Fibroblast of mammary gland (primary cell): ENCODE measurements at regions not wholly inside any gene's neighbourhood (a gene's known extent, or its start where the extent isn't known, plus 50 kb on each side); places are given as distances from the start of the nearest gene placed in this dataset.

Experiments
- DNase-seq: peaks from one replicate; pipeline ENCODE4 v3.0.0-alpha.2; 2010; ENCODE audit warnings: low read depth
- H3K4me3 ChIP-seq: 2 replicates; pipeline ENCODE4 v1.5.1; 2011; ENCODE audit warnings: low read depth, mild to moderate bottlenecking, low read length, moderate library complexity; ENCODE audit not compliant: control insufficient read depth
- CTCF ChIP-seq: conservative IDR thresholded peaks from 2 replicates; pipeline ENCODE4 v1.5.1; 2011; ENCODE audit warnings: low read depth, low read length, inconsistent platforms; ENCODE audit not compliant: control insufficient read depth, insufficient read depth

- no peak for TF ChIP-seq CTCF
- DNase-seq = no peak
- no peak overlapping the region for H3K4me3 ChIP-seq
Measured at GRCh38 chr7:69504733-69505420, 93.4 kb upstream of the AUTS2 start.

GRCh38 chr7:69508736-69509135 is 89.5 kb upstream of the AUTS2 start:
- TF ChIP-seq CTCF = no peak
- DNase-seq = no peak

GRCh38 chr7:69510114-69510513 is 88.2 kb upstream of the AUTS2 start:
- no peak overlapping the region for H3K4me3 ChIP-seq
- no peak for TF ChIP-seq CTCF
- no peak for DNase-seq

More at GRCh38 chr7:69508736-69509135, 89.5 kb upstream of the AUTS2 start:
- H3K4me3 ChIP-seq = no peak overlapping the region

- no peak for DNase-seq
- no peak overlapping the region for H3K4me3 ChIP-seq
- TF ChIP-seq CTCF = no peak
Measured at GRCh38 chr7:69515495-69516212, 82.6 kb upstream of the AUTS2 start.

GRCh38 chr7:69516238-69516820 is 81.9 kb upstream of the AUTS2 start:
- DNase-seq = no peak
- no peak overlapping the region for H3K4me3 ChIP-seq
- no peak for TF ChIP-seq CTCF

GRCh38 chr7:69517985-69518704 is 80.1 kb upstream of the AUTS2 start:
- H3K4me3 ChIP-seq = no peak overlapping the region
- DNase-seq = peak; percentile 13

More at GRCh38 chr7:69517985-69518704, 80.1 kb upstream of the AUTS2 start:
- TF ChIP-seq CTCF = no peak
